ENCODE measurements at regions not wholly inside any gene's neighbourhood (a gene's known extent, or its start where the extent isn't known, plus 50 kb on each side); places are given as distances from the start of the nearest gene placed in this dataset.
"Not testable (repeated sequence)": the region's sequence is repeated elsewhere in the genome, so short reads cannot be mapped to it uniquely, and the experiment has no call there.

GRCh38 chr7:50251765-50252164, 52.8 kb upstream of the IKZF1 start:
- Mint-ChIP-seq H3K27me3 (no peaks in the 10 kb centered on the region), H3K36me3 (ENCODE audit: low read depth) (peaks cover 15% of the 10 kb centered on the region), H3K9me3 (peaks cover 6% of the 10 kb centered on the region), H3K4me3 (no peak overlapping the region), H3K27ac (no peak overlapping the region), H3K4me1 (no peaks in the 10 kb centered on the region)
- intact Hi-C loops (cut with micrococcal nuclease) = no loop called here
- no peak for DNase-seq

GRCh38 chr7:50246551-50246950, 58.0 kb upstream of the IKZF1 start:
- Mint-ChIP-seq H3K4me1 (peaks cover 3% of the 10 kb centered on the region), H3K27me3 (no peaks in the 10 kb centered on the region), H3K36me3 (ENCODE audit: low read depth) (peaks cover 19% of the 10 kb centered on the region), H3K4me3 (no peak overlapping the region), H3K27ac (no peak overlapping the region), H3K9me3 (peaks cover 16% of the 10 kb centered on the region)
- no peak for DNase-seq
- intact Hi-C loops (cut with micrococcal nuclease) = no loop called here

DNA sequence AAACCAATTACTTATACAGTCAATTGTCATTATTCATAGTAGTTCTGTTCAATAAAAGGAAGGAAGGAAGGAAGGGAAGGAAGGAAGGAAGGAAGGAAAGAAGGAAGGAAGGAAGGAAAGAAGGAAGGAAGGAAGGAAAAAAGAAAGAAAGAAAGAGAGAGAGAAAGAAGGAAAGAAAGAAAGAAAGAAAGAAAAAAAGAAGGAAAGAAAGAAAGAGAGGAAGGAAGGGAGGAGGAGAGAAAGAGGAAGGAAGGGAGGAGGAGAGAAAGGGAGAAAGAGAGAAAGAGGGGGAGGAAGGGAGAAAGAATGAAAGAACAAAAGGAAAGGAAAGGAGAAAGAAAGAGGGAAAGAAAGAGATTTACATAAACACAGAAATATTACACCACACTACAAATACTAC, 62.4 kb upstream of the IKZF1 start:
- H3K27me3 Mint-ChIP-seq; H3K4me3 Mint-ChIP-seq; DNase-seq; intact Hi-C loops (cut with micrococcal nuclease); H3K27ac Mint-ChIP-seq: not testable (repeated sequence)
- Mint-ChIP-seq H3K4me1 (peaks cover 10% of the 10 kb centered on the region), H3K9me3 (peaks cover 35% of the 10 kb centered on the region), H3K36me3 (ENCODE audit: low read depth) (peaks cover 21% of the 10 kb centered on the region)

- peaks cover 39% of the 10 kb centered on the region for H3K9me3 Mint-ChIP-seq
- not testable (repeated sequence) for H3K27ac Mint-ChIP-seq, H3K27me3 Mint-ChIP-seq, DNase-seq, H3K4me3 Mint-ChIP-seq
- intact Hi-C loops (cut with micrococcal nuclease) = loop anchor here (2.0 kb wide), 1 partner anchor 22 kb away; no protein-coding TSS in a partner anchor
- peaks cover 25% of the 10 kb centered on the region for H3K36me3 Mint-ChIP-seq (ENCODE audit: low read depth)
- peaks cover 16% of the 10 kb centered on the region for H3K4me1 Mint-ChIP-seq
Measured at GRCh38 chr7:50240699-50241098, 63.8 kb upstream of the IKZF1 start.

DNA sequence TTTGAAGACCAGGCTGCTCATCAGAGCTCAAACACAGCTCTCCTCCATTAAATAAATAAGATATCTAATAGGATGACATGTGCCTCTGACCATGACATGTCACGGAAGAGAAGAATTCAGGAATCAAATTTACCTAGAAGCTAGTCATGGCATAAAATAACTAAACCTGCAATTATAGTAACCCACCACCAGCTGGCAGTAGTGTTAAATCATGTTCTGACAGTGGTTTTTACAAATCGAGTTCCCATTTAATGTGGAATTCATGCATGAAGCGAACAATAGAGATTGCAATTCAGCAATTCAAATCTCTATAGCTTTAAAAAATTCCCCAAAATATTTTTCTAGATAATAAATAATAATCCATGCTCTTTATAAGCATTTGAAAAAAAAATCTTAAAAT, 74.6 kb upstream of the IKZF1 start:
- peaks cover 9% of the 10 kb centered on the region for H3K9me3 Mint-ChIP-seq
- intact Hi-C loops (cut with micrococcal nuclease) = no loop called here
- peaks cover 20% of the 10 kb centered on the region for H3K36me3 Mint-ChIP-seq (ENCODE audit: low read depth)
- peaks cover 34% of the 10 kb centered on the region for H3K4me1 Mint-ChIP-seq
- DNase-seq = no peak
- no peak overlapping the region for H3K27ac Mint-ChIP-seq
- H3K27me3 Mint-ChIP-seq = no peaks in the 10 kb centered on the region
- H3K4me3 Mint-ChIP-seq = no peak overlapping the region

- intact Hi-C loops (cut with micrococcal nuclease) = no loop called here
- peak overlapping the region; percentile 71 for H3K4me3 Mint-ChIP-seq
- peaks cover 34% of the 10 kb centered on the region for H3K4me1 Mint-ChIP-seq
- peaks cover 16% of the 10 kb centered on the region for H3K36me3 Mint-ChIP-seq (ENCODE audit: low read depth)
- peak; percentile 62 for DNase-seq
- no peaks in the 10 kb centered on the region for H3K27me3 Mint-ChIP-seq
- H3K9me3 Mint-ChIP-seq = peaks cover 9% of the 10 kb centered on the region
- peak overlapping the region; percentile 89 for H3K27ac Mint-ChIP-seq
Measured at GRCh38 chr7:50228148-50228547, 76.4 kb upstream of the IKZF1 start.

DNA sequence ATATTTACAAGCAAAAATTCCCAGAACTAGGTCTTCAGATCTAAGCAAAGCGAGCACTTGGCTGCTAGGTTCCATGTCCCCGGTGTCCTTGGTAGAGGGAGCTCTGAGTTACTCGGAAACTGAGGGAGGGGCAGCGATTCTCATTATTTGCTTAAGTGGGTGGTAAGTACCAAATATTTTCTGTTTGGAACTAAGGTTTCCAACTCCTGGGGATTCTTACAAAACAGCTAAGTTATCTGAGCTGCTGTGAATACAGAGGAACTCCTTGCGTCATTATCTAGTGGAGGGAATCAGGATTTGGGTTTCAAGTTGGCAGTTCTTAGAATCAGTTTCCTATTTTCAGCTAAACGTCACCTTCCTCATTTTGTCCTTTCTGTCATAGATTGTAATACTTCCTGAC, 76.8 kb upstream of the IKZF1 start:
- intact Hi-C loops (cut with micrococcal nuclease) = loop anchor here (1.0 kb wide), 1 partner anchor 65 kb away; no protein-coding TSS in a partner anchor

GRCh38 chr7:50226669-50227068, 77.8 kb upstream of the IKZF1 start:
- intact Hi-C loops (cut with micrococcal nuclease) = loop anchor here (1.0 kb wide), 4 partner anchors 9 to 66 kb away; no protein-coding TSS in a partner anchor
- H3K4me1 Mint-ChIP-seq = peaks cover 34% of the 10 kb centered on the region
- H3K36me3 Mint-ChIP-seq (ENCODE audit: low read depth) = peaks cover 17% of the 10 kb centered on the region
- peak overlapping the region; percentile 77 for H3K27ac Mint-ChIP-seq
- peak; percentile 66 for DNase-seq
- no peaks in the 10 kb centered on the region for H3K27me3 Mint-ChIP-seq
- peak overlapping the region; percentile 47 for H3K4me3 Mint-ChIP-seq
- peaks cover 9% of the 10 kb centered on the region for H3K9me3 Mint-ChIP-seq

More for the DNA sequence above, 76.8 kb upstream of the IKZF1 start:
- H3K27me3 Mint-ChIP-seq = no peaks in the 10 kb centered on the region
- DNase-seq = peak; percentile 63
- peaks cover 34% of the 10 kb centered on the region for H3K4me1 Mint-ChIP-seq
- H3K36me3 Mint-ChIP-seq (ENCODE audit: low read depth) = peaks cover 16% of the 10 kb centered on the region
- H3K27ac Mint-ChIP-seq = peak overlapping the region; percentile 89
- peak overlapping the region; percentile 71 for H3K4me3 Mint-ChIP-seq
- H3K9me3 Mint-ChIP-seq = peaks cover 9% of the 10 kb centered on the region

- Mint-ChIP-seq H3K36me3 (ENCODE audit: low read depth) (peaks cover 16% of the 10 kb centered on the region), H3K4me3 (peak overlapping the region; percentile 47)
- intact Hi-C loops (cut with micrococcal nuclease) = loop anchor here (1.0 kb wide), 3 partner anchors 9 to 39 kb away; no protein-coding TSS in a partner anchor
Measured at GRCh38 chr7:50226145-50226544, 78.4 kb upstream of the IKZF1 start.

GRCh38 chr7:50221433-50221832, 83.1 kb upstream of the IKZF1 start:
- H3K36me3 Mint-ChIP-seq (ENCODE audit: low read depth) = peaks cover 8% of the 10 kb centered on the region
- H3K9me3 Mint-ChIP-seq = peaks cover 13% of the 10 kb centered on the region
- no peak overlapping the region for H3K4me3 Mint-ChIP-seq
- peaks cover 33% of the 10 kb centered on the region for H3K4me1 Mint-ChIP-seq
- intact Hi-C loops (cut with micrococcal nuclease) = no loop called here
- no peak overlapping the region for H3K27ac Mint-ChIP-seq
- H3K27me3 Mint-ChIP-seq = no peaks in the 10 kb centered on the region
- no peak for DNase-seq

More at GRCh38 chr7:50226145-50226544, 78.4 kb upstream of the IKZF1 start:
- H3K27ac Mint-ChIP-seq = peak overlapping the region; percentile 77
- peaks cover 34% of the 10 kb centered on the region for H3K4me1 Mint-ChIP-seq
- H3K9me3 Mint-ChIP-seq = peaks cover 12% of the 10 kb centered on the region
- no peaks in the 10 kb centered on the region for H3K27me3 Mint-ChIP-seq
- no peak for DNase-seq

DNA sequence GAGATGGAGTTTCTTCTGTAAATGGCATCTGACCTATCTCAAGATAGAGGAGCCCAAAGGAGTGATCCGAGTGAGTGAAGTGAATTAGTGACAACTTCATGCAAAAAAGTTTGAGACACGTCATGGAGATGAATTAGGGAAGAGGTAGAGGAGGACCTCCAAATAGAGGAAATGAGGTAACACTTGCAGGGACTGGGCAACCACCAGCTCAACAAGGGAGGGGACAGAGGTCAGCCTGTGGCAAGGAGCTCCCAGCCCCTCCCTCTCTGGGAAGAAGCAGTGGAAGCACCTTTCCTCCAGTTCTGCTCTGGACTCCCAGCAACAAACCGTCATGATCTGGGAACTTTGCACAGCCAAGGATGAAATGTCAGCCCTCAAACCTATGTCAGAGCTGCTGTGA, 83.5 kb upstream of the IKZF1 start:
- intact Hi-C loops (cut with micrococcal nuclease) = no loop called here

GRCh38 chr7:50220273-50220672, 84.2 kb upstream of the IKZF1 start:
- Mint-ChIP-seq H3K4me3 (no peak overlapping the region), H3K9me3 (peaks cover 13% of the 10 kb centered on the region), H3K36me3 (ENCODE audit: low read depth) (peaks cover 8% of the 10 kb centered on the region), H3K27ac (no peak overlapping the region), H3K27me3 (no peaks in the 10 kb centered on the region), H3K4me1 (peaks cover 36% of the 10 kb centered on the region)
- intact Hi-C loops (cut with micrococcal nuclease) = no loop called here
- no peak for DNase-seq

More for the DNA sequence above, 83.5 kb upstream of the IKZF1 start:
- H3K4me3 Mint-ChIP-seq = no peak overlapping the region
- peaks cover 8% of the 10 kb centered on the region for H3K36me3 Mint-ChIP-seq (ENCODE audit: low read depth)
- H3K27ac Mint-ChIP-seq = no peak overlapping the region
- no peaks in the 10 kb centered on the region for H3K27me3 Mint-ChIP-seq
- peaks cover 13% of the 10 kb centered on the region for H3K9me3 Mint-ChIP-seq
- H3K4me1 Mint-ChIP-seq = peaks cover 34% of the 10 kb centered on the region
- no peak for DNase-seq

GRCh38 chr7:50217821-50218281, 86.7 kb upstream of the IKZF1 start:
- Mint-ChIP-seq H3K27me3 (no peaks in the 10 kb centered on the region), H3K4me1 (peaks cover 60% of the 10 kb centered on the region), H3K4me3 (no peak overlapping the region), H3K36me3 (ENCODE audit: low read depth) (peaks cover 8% of the 10 kb centered on the region), H3K27ac (no peak overlapping the region), H3K9me3 (peaks cover 13% of the 10 kb centered on the region)
- intact Hi-C loops (cut with micrococcal nuclease) = loop anchor here (1.0 kb wide), 1 partner anchor 8 kb away; no protein-coding TSS in a partner anchor
- DNase-seq = peak; percentile 58

DNA sequence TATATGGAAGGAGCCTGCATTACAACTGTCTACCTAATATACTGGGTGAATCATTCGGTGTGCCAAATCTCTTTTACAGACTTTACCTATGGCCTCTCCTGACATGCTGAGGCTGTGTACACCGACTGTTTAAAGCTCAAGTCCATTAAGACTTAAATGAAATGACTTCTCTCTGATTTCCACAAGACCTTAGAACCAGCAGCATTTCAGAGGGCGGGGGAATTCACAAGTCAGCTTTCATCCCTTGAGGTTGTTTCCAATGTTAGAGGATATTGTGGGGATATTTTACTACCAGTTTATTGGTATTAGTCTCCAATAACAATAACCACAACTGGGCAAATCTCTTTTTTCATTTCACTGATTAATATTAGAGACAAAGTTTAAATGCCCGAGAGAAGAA, 87.1 kb upstream of the IKZF1 start:
- DNase-seq = no peak
- peak overlapping the region; percentile 46 for H3K27ac Mint-ChIP-seq
- peaks cover 13% of the 10 kb centered on the region for H3K9me3 Mint-ChIP-seq
- intact Hi-C loops (cut with micrococcal nuclease) = loop anchor here (1.0 kb wide), 1 partner anchor 9 kb away; no protein-coding TSS in a partner anchor
- H3K4me3 Mint-ChIP-seq = no peak overlapping the region
- H3K36me3 Mint-ChIP-seq (ENCODE audit: low read depth) = peaks cover 7% of the 10 kb centered on the region
- H3K27me3 Mint-ChIP-seq = no peaks in the 10 kb centered on the region
- H3K4me1 Mint-ChIP-seq = peaks cover 64% of the 10 kb centered on the region

DNA sequence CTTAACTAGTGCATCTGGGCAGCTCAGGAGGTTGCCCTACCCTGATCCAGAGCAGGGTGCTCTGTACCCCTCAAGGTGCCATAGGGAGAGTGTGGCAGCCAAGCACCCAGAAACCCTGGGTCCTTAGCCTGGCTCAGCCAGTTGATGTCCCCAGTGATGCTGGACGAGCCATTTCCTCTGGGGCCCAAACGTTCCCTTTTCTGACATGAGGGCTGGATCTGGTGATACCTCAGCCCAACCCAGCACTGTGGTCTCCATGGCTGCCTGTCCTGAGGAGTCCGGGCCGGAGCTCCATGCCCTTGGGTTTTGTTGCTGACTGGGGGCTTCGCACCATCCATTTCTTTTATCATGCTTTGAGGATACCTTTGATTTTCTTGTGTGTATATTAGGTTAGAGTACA, 87.9 kb upstream of the IKZF1 start:
- intact Hi-C loops (cut with micrococcal nuclease) = loop anchor here (1.0 kb wide), 1 partner anchor 10 kb away; no protein-coding TSS in a partner anchor
- Mint-ChIP-seq H3K9me3 (peaks cover 13% of the 10 kb centered on the region), H3K36me3 (ENCODE audit: low read depth) (peaks cover 6% of the 10 kb centered on the region), H3K27ac (no peak overlapping the region), H3K4me3 (no peak overlapping the region), H3K27me3 (no peaks in the 10 kb centered on the region), H3K4me1 (peaks cover 72% of the 10 kb centered on the region)
- DNase-seq = peak; percentile 52
